Panc1 (cell line): ENCODE measurements at regions not wholly inside any gene's neighbourhood (a gene's known extent, or its start where the extent isn't known, plus 50 kb on each side); places are given as distances from the start of the nearest gene placed in this dataset.

Experiments
- CTCF ChIP-seq: fragments of 450-650 bp; IDR thresholded peaks from 2 replicates; pipeline ENCODE4 v1.5.1; 2017; ENCODE audit warnings: mild to moderate bottlenecking
- SIN3A ChIP-seq: IDR thresholded peaks from 2 replicates; pipeline ENCODE4 v1.6.1; 2012; ENCODE audit warnings: low read depth, mild to moderate bottlenecking, low read length, moderate library complexity, borderline replicate concordance; ENCODE audit not compliant: insufficient read depth

- no peak for TF ChIP-seq SIN3A
- no peak for TF ChIP-seq CTCF
Observed at GRCh38 chr5:165617491-165617890, 2112.1 kb downstream of the MAT2B start.
